ENCODE measurements at regions not wholly inside any gene's neighbourhood (a gene's known extent, or its start where the extent isn't known, plus 50 kb on each side); places are given as distances from the start of the nearest gene placed in this dataset.
"Not testable (repeated sequence)": the region's sequence is repeated elsewhere in the genome, so short reads cannot be mapped to it uniquely, and the experiment has no call there.

- H3K9me3 ChIP-seq (ENCODE audit: insufficient read depth, low read length): no peaks in the 10 kb centered on the region
- H3K9ac ChIP-seq (ENCODE audit: insufficient read length, low read depth): no peak overlapping the region
- no peak for DNase-seq (ENCODE audit: low read depth, low spot score)
- H3K36me3 ChIP-seq (ENCODE audit: insufficient read depth, insufficient read length, low read length): no peaks in the 10 kb centered on the region
- no peaks in the 10 kb centered on the region for H3K4me1 ChIP-seq (ENCODE audit: insufficient read depth, insufficient read length)
- no peak overlapping the region for H3K4me3 ChIP-seq (ENCODE audit: insufficient read length, low read depth)
- no peaks in the 10 kb centered on the region for H3K27me3 ChIP-seq (ENCODE audit: insufficient read depth, insufficient read length)
- TF ChIP-seq YY1 (IDR thresholded peaks at IDR 0.05; ENCODE audit: insufficient read depth, insufficient read length) (no peak), SUZ12 (IDR thresholded peaks at IDR 0.05; ENCODE audit: extremely low read depth, insufficient read depth, insufficient read length) (no peak), ZNF274 (IDR thresholded peaks at IDR 0.05; ENCODE audit: low read depth, low read length) (no peak)
Measured at GRCh38 chr5:102582696-102583095, 83.9 kb upstream of the SLCO6A1 start.

- DNase-seq (ENCODE audit: low read depth, low spot score): no peak
- Histone ChIP-seq H3K27me3 (ENCODE audit: insufficient read depth, insufficient read length) (no peaks in the 10 kb centered on the region), H3K4me1 (ENCODE audit: insufficient read depth, insufficient read length) (no peaks in the 10 kb centered on the region), H3K36me3 (ENCODE audit: insufficient read depth, insufficient read length, low read length) (no peaks in the 10 kb centered on the region), H3K9ac (ENCODE audit: insufficient read length, low read depth) (no peak overlapping the region), H3K9me3 (ENCODE audit: insufficient read depth, low read length) (no peaks in the 10 kb centered on the region), H3K4me3 (ENCODE audit: insufficient read length, low read depth) (no peak overlapping the region)
- TF ChIP-seq YY1 (IDR thresholded peaks at IDR 0.05; ENCODE audit: insufficient read depth, insufficient read length): no peak
- TF ChIP-seq SUZ12 (IDR thresholded peaks at IDR 0.05; ENCODE audit: extremely low read depth, insufficient read depth, insufficient read length): no peak
- TF ChIP-seq ZNF274 (IDR thresholded peaks at IDR 0.05; ENCODE audit: low read depth, low read length): no peak
Measured at GRCh38 chr5:102583276-102584124, 84.7 kb upstream of the SLCO6A1 start.

GRCh38 chr5:102589661-102590060, 90.9 kb upstream of the SLCO6A1 start:
- no peaks in the 10 kb centered on the region for H3K9me3 ChIP-seq (ENCODE audit: insufficient read depth, low read length)
- no peak for DNase-seq (ENCODE audit: low read depth, low spot score)
- no peaks in the 10 kb centered on the region for H3K4me1 ChIP-seq (ENCODE audit: insufficient read depth, insufficient read length)
- H3K36me3 ChIP-seq (ENCODE audit: insufficient read depth, insufficient read length, low read length): no peaks in the 10 kb centered on the region
- H3K9ac ChIP-seq (ENCODE audit: insufficient read length, low read depth): no peak overlapping the region
- no peak for TF ChIP-seq SUZ12 (IDR thresholded peaks at IDR 0.05; ENCODE audit: extremely low read depth, insufficient read depth, insufficient read length)
- TF ChIP-seq YY1 (IDR thresholded peaks at IDR 0.05; ENCODE audit: insufficient read depth, insufficient read length): no peak
- no peak for TF ChIP-seq ZNF274 (IDR thresholded peaks at IDR 0.05; ENCODE audit: low read depth, low read length)
- H3K27me3 ChIP-seq (ENCODE audit: insufficient read depth, insufficient read length): no peaks in the 10 kb centered on the region
- no peak overlapping the region for H3K4me3 ChIP-seq (ENCODE audit: insufficient read length, low read depth)

GRCh38 chr5:102590467-102590866, 91.7 kb upstream of the SLCO6A1 start:
- no peaks in the 10 kb centered on the region for H3K36me3 ChIP-seq (ENCODE audit: insufficient read depth, insufficient read length, low read length)
- no peak for TF ChIP-seq ZNF274 (IDR thresholded peaks at IDR 0.05; ENCODE audit: low read depth, low read length)
- no peak for TF ChIP-seq YY1 (IDR thresholded peaks at IDR 0.05; ENCODE audit: insufficient read depth, insufficient read length)
- TF ChIP-seq SUZ12 (IDR thresholded peaks at IDR 0.05; ENCODE audit: extremely low read depth, insufficient read depth, insufficient read length): no peak
- no peak overlapping the region for H3K9ac ChIP-seq (ENCODE audit: insufficient read length, low read depth)
- no peaks in the 10 kb centered on the region for H3K4me1 ChIP-seq (ENCODE audit: insufficient read depth, insufficient read length)
- no peaks in the 10 kb centered on the region for H3K9me3 ChIP-seq (ENCODE audit: insufficient read depth, low read length)
- no peaks in the 10 kb centered on the region for H3K27me3 ChIP-seq (ENCODE audit: insufficient read depth, insufficient read length)
- no peak overlapping the region for H3K4me3 ChIP-seq (ENCODE audit: insufficient read length, low read depth)
- DNase-seq (ENCODE audit: low read depth, low spot score): no peak

GRCh38 chr5:102591650-102592049, 92.8 kb upstream of the SLCO6A1 start:
- DNase-seq (ENCODE audit: low read depth, low spot score): no peak
- no peak for TF ChIP-seq SUZ12 (IDR thresholded peaks at IDR 0.05; ENCODE audit: extremely low read depth, insufficient read depth, insufficient read length)
- no peak for TF ChIP-seq YY1 (IDR thresholded peaks at IDR 0.05; ENCODE audit: insufficient read depth, insufficient read length)
- no peak for TF ChIP-seq ZNF274 (IDR thresholded peaks at IDR 0.05; ENCODE audit: low read depth, low read length)
- Histone ChIP-seq H3K36me3 (ENCODE audit: insufficient read depth, insufficient read length, low read length) (no peaks in the 10 kb centered on the region), H3K9ac (ENCODE audit: insufficient read length, low read depth) (no peak overlapping the region), H3K4me3 (ENCODE audit: insufficient read length, low read depth) (no peak overlapping the region), H3K9me3 (ENCODE audit: insufficient read depth, low read length) (no peaks in the 10 kb centered on the region), H3K27me3 (ENCODE audit: insufficient read depth, insufficient read length) (no peaks in the 10 kb centered on the region), H3K4me1 (ENCODE audit: insufficient read depth, insufficient read length) (no peaks in the 10 kb centered on the region)

- H3K9me3 ChIP-seq (ENCODE audit: insufficient read depth, low read length); H3K4me3 ChIP-seq (ENCODE audit: insufficient read length, low read depth); DNase-seq (ENCODE audit: low read depth, low spot score); H3K27me3 ChIP-seq (ENCODE audit: insufficient read depth, insufficient read length); H3K36me3 ChIP-seq (ENCODE audit: insufficient read depth, insufficient read length, low read length); H3K9ac ChIP-seq (ENCODE audit: insufficient read length, low read depth); H3K4me1 ChIP-seq (ENCODE audit: insufficient read depth, insufficient read length): not testable (repeated sequence)
Measured at GRCh38 chr5:102592586-102592985, 93.8 kb upstream of the SLCO6A1 start.

- DNase-seq (ENCODE audit: low read depth, low spot score): no peak
- no peaks in the 10 kb centered on the region for H3K9me3 ChIP-seq (ENCODE audit: insufficient read depth, low read length)
- no peaks in the 10 kb centered on the region for H3K27me3 ChIP-seq (ENCODE audit: insufficient read depth, insufficient read length)
- H3K4me3 ChIP-seq (ENCODE audit: insufficient read length, low read depth): no peak overlapping the region
- no peaks in the 10 kb centered on the region for H3K4me1 ChIP-seq (ENCODE audit: insufficient read depth, insufficient read length)
- H3K9ac ChIP-seq (ENCODE audit: insufficient read length, low read depth): no peak overlapping the region
- TF ChIP-seq ZNF274 (IDR thresholded peaks at IDR 0.05; ENCODE audit: low read depth, low read length) (no peak), YY1 (IDR thresholded peaks at IDR 0.05; ENCODE audit: insufficient read depth, insufficient read length) (no peak), SUZ12 (IDR thresholded peaks at IDR 0.05; ENCODE audit: extremely low read depth, insufficient read depth, insufficient read length) (no peak)
- no peaks in the 10 kb centered on the region for H3K36me3 ChIP-seq (ENCODE audit: insufficient read depth, insufficient read length, low read length)
Measured at GRCh38 chr5:102594192-102594591, 95.4 kb upstream of the SLCO6A1 start.
